Keratinocyte (primary cell): ENCODE measurements at regions not wholly inside any gene's neighbourhood (a gene's known extent, or its start where the extent isn't known, plus 50 kb on each side); places are given as distances from the start of the nearest gene placed in this dataset.

Experiments
- DNase-seq: peaks from one replicate; pipeline ENCODE4 v3.0.0-alpha.2; 2011; ENCODE audit warnings: low read depth, missing footprints, low spot score
- FAIRE-seq: peaks from 2 replicates; lab custom pipeline; 2011; peaks lifted over from hg19 to GRCh38; lab: Jason Lieb, UNC
- H2AFZ ChIP-seq: 2 replicates; pipeline ENCODE4 v1.6.0; 2012; ENCODE audit warnings: low read length, control low read depth, inconsistent platforms; ENCODE audit not compliant: control insufficient read depth
- H3K27ac ChIP-seq: 2 replicates; pipeline ENCODE4 v1.5.1; 2011; ENCODE audit warnings: low read length; ENCODE audit not compliant: control insufficient read depth, insufficient read depth
- H3K27me3 ChIP-seq: 3 replicates; pipeline ENCODE4 v1.6.0; 2011; ENCODE audit warnings: low read length; ENCODE audit not compliant: control insufficient read depth, insufficient read depth; ENCODE audit errors: extremely low read depth
- H3K36me3 ChIP-seq, 2 experiments: 2 replicates in 1 of 2; 3 replicates in 1 of 2; pipeline ENCODE4 v1.5.1; 2011; ENCODE audit warnings: low read length in 2 of 2, mild to moderate bottlenecking in 1 of 2; ENCODE audit not compliant: control insufficient read depth in 2 of 2, insufficient read depth in 2 of 2; ENCODE audit errors: extremely low read depth in 1 of 2
- H3K4me1 ChIP-seq: 3 replicates; pipeline ENCODE4 v1.5.1; 2011; ENCODE audit warnings: low read length; ENCODE audit not compliant: control insufficient read depth, insufficient read depth; ENCODE audit errors: extremely low read depth
- H3K4me2 ChIP-seq: 3 replicates; pipeline ENCODE4 v1.6.0; 2011; ENCODE audit warnings: low read depth, low read length; ENCODE audit not compliant: control insufficient read depth, insufficient read depth; ENCODE audit errors: extremely low read depth
- H3K4me3 ChIP-seq, 3 experiments: fragments of 200-600 bp in 1 of 3; sonication (generic) in 1 of 3; 2 replicates in 2 of 3; 3 replicates in 1 of 3; pipeline ENCODE4 v1.5.1; 2011 to 2016; ENCODE audit warnings: low read length in 3 of 3, mild to moderate bottlenecking in 3 of 3, control low read depth in 2 of 3, inconsistent platforms in 1 of 3, low read depth in 1 of 3, mixed read lengths in 1 of 3, mixed run types in 1 of 3, moderate library complexity in 1 of 3; ENCODE audit not compliant: control insufficient read depth in 2 of 3, insufficient read depth in 2 of 3; ENCODE audit errors: extremely low read depth in 1 of 3
- H3K79me2 ChIP-seq: 2 replicates; pipeline ENCODE4 v1.6.0; 2012; ENCODE audit warnings: low read length; ENCODE audit not compliant: control insufficient read depth, insufficient read depth
- H3K9ac ChIP-seq: 3 replicates; pipeline ENCODE4 v1.6.0; 2011; ENCODE audit warnings: low read length; ENCODE audit not compliant: control insufficient read depth, insufficient read depth; ENCODE audit errors: extremely low read depth
- H3K9me1 ChIP-seq: 3 replicates; pipeline ENCODE4 v1.6.0; 2011; ENCODE audit warnings: low read length; ENCODE audit not compliant: control insufficient read depth, insufficient read depth; ENCODE audit errors: extremely low read depth
- H3K9me3 ChIP-seq: 2 replicates; pipeline ENCODE4 v1.5.1; 2012; ENCODE audit warnings: low read depth, low read length; ENCODE audit not compliant: control insufficient read depth
- H4K20me1 ChIP-seq: 3 replicates; pipeline ENCODE4 v1.6.0; 2011; ENCODE audit warnings: low read length; ENCODE audit not compliant: control insufficient read depth, insufficient read depth; ENCODE audit errors: extremely low read depth
- CTCF ChIP-seq, 3 experiments: IDR thresholded peaks in 1 of 3; conservative IDR thresholded peaks in 1 of 3; optimal IDR thresholded peaks in 1 of 3; 2 replicates in 2 of 3; 3 replicates in 1 of 3; pipeline versions ENCODE3 to v1.5.1; 2011; ENCODE audit warnings: low read length in 3 of 3, mild to moderate bottlenecking in 3 of 3, moderate library complexity in 2 of 3, control low read depth in 1 of 3, inconsistent platforms in 1 of 3; ENCODE audit not compliant: insufficient read depth in 2 of 3; ENCODE audit errors: extremely low read depth in 1 of 3
- EZH2 ChIP-seq: IDR thresholded peaks from one replicate; pipeline ENCODE4 v1.6.1; 2012; ENCODE audit warnings: inconsistent platforms, mild to moderate bottlenecking, low read length, moderate library complexity
- dilution Hi-C: fragments of 300-500 bp; cut with MboI; formaldehyde crosslinking; loops from one replicate; pipeline ENCODE4 v1.7.0; 2020; ENCODE audit warnings: low sequenced_read_pairs; ENCODE audit not compliant: extremely low pct_ligation_motif_present

- DNase-seq (no peak), FAIRE-seq (no peak)
- H3K9me1 ChIP-seq, result no peaks in the 10 kb centered on the region
- no peak overlapping the region for H3K4me2 ChIP-seq
- TF ChIP-seq EZH2 (no peak), CTCF (optimal IDR thresholded peaks at IDR 0.05 in 1 of 3, IDR thresholded peaks at IDR 0.05 in 1 of 3, conservative IDR thresholded peaks at IDR 0.05 in 1 of 3; ENCODE audit: extremely low read depth in 1 of 3, insufficient read depth in 2 of 3, low read length in 3 of 3) (no peak)
- dilution Hi-C loops, result no loop called here
- H3K27ac ChIP-seq, result no peak overlapping the region
- H4K20me1 ChIP-seq, result no peaks in the 10 kb centered on the region
- no peaks in the 10 kb centered on the region for H3K36me3 ChIP-seq
- H3K4me3 ChIP-seq, result no peak overlapping the region
- no peaks in the 10 kb centered on the region for H3K9me3 ChIP-seq
- H3K9ac ChIP-seq, result no peak overlapping the region
- no peak overlapping the region for H2AFZ ChIP-seq
- no peaks in the 10 kb centered on the region for H3K27me3 ChIP-seq
- no peaks in the 10 kb centered on the region for H3K79me2 ChIP-seq
- H3K4me1 ChIP-seq, result no peaks in the 10 kb centered on the region
These were observed 450.5 kb downstream of the MAFB start for GRCh38 chr20:40238511-40238910.

GRCh38 chr20:40234593-40234992, 454.4 kb downstream of the MAFB start:
- TF ChIP-seq EZH2 (no peak), CTCF (optimal IDR thresholded peaks at IDR 0.05 in 1 of 3, IDR thresholded peaks at IDR 0.05 in 1 of 3, conservative IDR thresholded peaks at IDR 0.05 in 1 of 3; ENCODE audit: extremely low read depth in 1 of 3, insufficient read depth in 2 of 3, low read length in 3 of 3) (no peak)
- Histone ChIP-seq H3K4me2 (no peak overlapping the region), H3K9me1 (no peaks in the 10 kb centered on the region), H3K9me3 (no peaks in the 10 kb centered on the region), H4K20me1 (no peaks in the 10 kb centered on the region), H2AFZ (no peak overlapping the region), H3K9ac (no peak overlapping the region), H3K4me1 (no peaks in the 10 kb centered on the region), H3K27ac (no peak overlapping the region), H3K36me3 (no peaks in the 10 kb centered on the region), H3K79me2 (no peaks in the 10 kb centered on the region), H3K4me3 (no peak overlapping the region), H3K27me3 (no peaks in the 10 kb centered on the region)
- DNase-seq (no peak), FAIRE-seq (no peak)
- dilution Hi-C loops, result no loop called here
